ENCODE measurements at regions not wholly inside any gene's neighbourhood (a gene's known extent, or its start where the extent isn't known, plus 50 kb on each side); places are given as distances from the start of the nearest gene placed in this dataset.

DNA sequence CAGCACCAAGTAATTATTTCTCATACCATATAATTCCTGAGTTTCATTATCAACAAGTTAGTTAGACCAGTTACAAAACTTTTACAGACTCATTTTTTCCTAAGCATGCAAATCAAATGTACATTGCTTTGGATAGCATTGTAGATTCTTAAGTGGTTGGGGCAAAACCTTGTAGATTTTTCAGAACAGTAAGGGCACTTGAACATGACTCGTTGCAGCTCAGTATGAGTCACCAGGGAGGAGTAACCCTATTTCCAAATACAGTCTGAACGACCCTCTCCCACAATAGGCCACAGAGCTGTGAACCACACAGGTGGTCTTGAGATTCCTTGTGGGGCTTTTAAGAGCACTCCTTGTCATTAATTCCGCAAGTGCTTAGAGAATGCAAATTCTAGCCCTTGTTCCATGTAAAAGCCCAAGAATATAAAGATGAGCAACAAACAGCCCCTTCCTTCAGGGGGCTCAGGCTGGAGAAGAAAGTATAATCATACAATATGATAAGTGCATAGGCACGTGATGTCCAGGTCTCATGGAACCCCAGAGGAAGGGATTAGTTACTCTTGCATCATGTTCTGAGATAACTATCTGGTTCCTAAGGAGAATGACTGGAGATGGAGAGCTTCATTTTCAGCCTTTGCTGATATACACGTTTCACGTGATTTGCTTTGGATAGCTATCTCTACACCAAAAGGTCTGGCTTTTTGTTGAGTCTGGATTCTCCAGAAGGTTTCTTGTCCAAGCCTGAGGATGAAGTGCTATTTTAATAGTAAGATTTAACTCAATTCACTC is 295.7 kb downstream of the KCNN2 start:
- no peak for DNase-seq (ENCODE audit: low read depth)

- no peak for DNase-seq (ENCODE audit: low read depth)
Measured at GRCh38 chr5:114649878-114650277, 288.0 kb downstream of the KCNN2 start.

- DNase-seq (ENCODE audit: low read depth) = no peak
Measured at GRCh38 chr5:114648940-114649339, 287.1 kb downstream of the KCNN2 start.

GRCh38 chr5:114644576-114644975 is 282.7 kb downstream of the KCNN2 start:
- no peak for DNase-seq (ENCODE audit: low read depth)

- DNase-seq (ENCODE audit: low read depth) = no peak
Measured at GRCh38 chr5:114636271-114636670, 274.4 kb downstream of the KCNN2 start.

DNA sequence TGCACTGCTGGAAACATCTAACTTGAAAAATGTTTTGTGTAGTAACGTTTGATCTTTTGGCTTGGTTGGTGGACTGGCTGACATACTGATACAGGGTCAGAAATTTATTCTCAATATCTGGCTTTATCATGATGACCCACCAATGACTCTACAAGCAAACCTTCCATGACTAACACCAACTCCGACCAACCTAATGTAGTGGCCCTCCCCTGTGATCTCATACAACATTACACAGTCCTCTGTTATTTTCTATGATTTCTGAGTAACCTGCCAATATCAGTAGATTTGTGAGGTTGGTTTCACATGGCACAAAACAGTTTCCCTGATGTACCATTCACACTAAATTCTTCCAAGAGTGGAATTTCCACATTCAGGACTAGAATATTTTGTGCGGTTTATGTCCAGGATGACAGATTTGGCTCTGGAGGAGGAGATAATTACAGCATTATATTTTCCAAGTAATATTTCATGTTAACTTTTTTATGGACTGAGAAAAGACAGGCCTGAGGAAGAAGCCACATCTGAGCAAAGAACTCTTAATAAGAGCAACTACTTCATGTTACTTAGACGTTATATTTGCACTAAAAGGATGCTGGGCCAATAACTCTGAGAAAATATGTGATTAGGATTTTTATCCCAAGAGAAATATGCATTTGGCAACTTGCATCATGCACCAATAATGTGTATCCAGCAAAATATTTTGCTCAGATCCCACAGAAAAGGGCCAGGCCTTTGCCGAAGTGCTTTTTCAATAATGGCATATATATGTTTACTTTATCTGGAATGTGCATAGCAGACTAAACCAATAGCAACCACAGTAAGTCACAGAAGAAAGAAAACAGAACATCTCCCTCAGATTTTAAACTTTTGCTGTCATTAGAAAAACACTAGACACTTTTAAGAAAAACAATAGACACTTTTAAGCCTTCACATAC is 273.4 kb downstream of the KCNN2 start:
- no peak for DNase-seq (ENCODE audit: low read depth)

DNA sequence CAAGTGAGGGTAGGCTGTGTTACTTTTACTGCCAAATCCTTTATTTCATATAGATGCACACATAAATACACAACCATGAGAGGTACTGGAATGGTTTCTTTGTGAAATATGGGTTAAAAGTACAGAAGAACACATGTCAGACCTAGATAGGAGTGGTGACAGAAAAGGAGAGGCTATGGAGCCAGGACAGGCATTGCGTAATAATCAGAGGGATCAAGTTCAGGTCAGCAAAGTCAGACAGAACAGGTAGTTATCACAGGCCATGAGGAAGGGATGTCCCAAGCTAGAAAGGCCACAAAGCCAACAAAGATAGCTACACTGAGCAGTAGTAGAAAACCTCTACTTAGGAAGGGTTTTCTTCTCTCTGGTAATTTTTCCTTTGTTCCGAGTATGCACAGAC is 272.6 kb downstream of the KCNN2 start:
- DNase-seq (ENCODE audit: low read depth) = no peak

DNA sequence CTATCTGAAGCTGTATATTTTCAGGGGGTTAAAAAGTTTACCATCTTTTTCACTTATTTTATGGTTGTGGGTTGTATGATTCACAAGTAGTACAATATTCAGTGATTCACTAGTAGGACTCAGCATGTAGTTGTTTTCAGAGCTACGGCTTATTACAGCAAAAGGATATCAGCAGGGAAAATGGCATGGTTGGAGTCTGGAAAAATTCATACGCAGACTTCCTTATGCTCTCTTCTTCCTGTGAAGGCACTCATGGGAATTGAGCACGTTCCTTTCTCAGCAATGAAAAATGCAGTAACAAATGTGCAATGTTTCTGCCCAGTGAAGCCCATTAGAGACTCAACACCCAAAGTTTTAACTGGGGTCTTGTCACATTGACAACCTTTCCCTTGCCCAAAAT is 250.5 kb downstream of the KCNN2 start:
- DNase-seq (ENCODE audit: low read depth) = no peak

- no peak for DNase-seq (ENCODE audit: low read depth)
Measured at GRCh38 chr5:114581136-114581535, 219.3 kb downstream of the KCNN2 start.

DNA sequence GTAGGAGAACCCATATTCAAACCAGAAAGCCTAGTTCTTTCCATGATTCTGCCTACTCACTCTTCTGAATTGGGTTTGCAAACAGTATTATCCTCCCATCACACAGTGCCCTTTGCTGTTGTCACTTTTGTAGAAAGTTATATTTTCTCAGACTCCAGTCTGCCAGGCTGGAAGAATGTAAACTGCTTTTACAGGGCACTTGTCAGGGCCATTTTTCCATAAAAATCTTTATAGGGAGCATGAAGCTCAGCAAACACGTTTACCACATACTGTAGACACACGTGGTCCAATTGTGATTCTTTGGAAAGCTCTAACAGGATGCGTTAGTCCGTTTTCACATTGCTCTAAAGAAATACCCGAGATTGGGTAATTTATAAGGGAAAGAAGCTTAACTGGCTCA is 204.0 kb downstream of the KCNN2 start:
- no peak for DNase-seq (ENCODE audit: low read depth)

DNA sequence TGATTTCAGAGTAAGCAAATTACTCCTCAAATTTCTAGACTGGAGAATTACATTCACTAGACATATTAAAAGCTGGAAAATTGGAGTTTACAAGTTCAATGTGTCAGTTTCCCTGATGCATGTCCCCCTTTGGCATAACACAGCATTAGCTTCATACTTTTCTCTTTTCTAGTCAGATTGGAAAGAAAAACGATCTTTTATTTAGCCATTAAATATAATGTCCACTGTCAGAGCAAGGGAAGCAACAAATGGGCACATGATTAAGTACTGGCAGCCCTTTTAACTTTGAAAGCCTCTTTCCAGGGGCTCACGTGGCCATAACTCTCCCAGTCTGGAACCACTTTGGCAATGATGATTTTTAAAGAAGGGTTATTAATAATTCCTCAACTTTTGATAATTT is 203.3 kb downstream of the KCNN2 start:
- no peak for DNase-seq (ENCODE audit: low read depth)

GRCh38 chr5:114561415-114561814 is 199.5 kb downstream of the KCNN2 start:
- no peak for DNase-seq (ENCODE audit: low read depth)

Data from fibroblast of gingiva (primary cell).